Nucleus accumbens (tissue), 56 donors: ENCODE measurements at regions not wholly inside any gene's neighbourhood (a gene's known extent, or its start where the extent isn't known, plus 50 kb on each side); places are given as distances from the start of the nearest gene placed in this dataset.
"Not testable (repeated sequence)": the region's sequence is repeated elsewhere in the genome, so short reads cannot be mapped to it uniquely, and the experiment has no call there.

Source experiments
- DNase-seq, 56 donors: peaks; one replicate each; lab custom pipeline; 2025; lab: John Stamatoyannopoulos, UW

GRCh38 chr9:100639854-100640253 lies 62.0 kb downstream of the CAVIN4 start:
- DNase-seq = no peak

GRCh38 chr9:100640447-100641050 lies 62.7 kb downstream of the CAVIN4 start:
- no peak for DNase-seq

GRCh38 chr9:100641166-100641565 lies 63.3 kb downstream of the CAVIN4 start:
- no peak for DNase-seq

GRCh38 chr9:100652850-100653249 lies 75.0 kb downstream of the CAVIN4 start:
- DNase-seq = peak in 21 of 56 donors; percentile 0 to 57 (median 19)

GRCh38 chr9:100653643-100654334 lies 75.9 kb downstream of the CAVIN4 start:
- DNase-seq = no peak

- DNase-seq = not testable (repeated sequence)
Observed at GRCh38 chr9:100656851-100657250, 79.0 kb downstream of the CAVIN4 start.

GRCh38 chr9:100661668-100662067 lies 83.8 kb downstream of the CAVIN4 start:
- no peak for DNase-seq

GRCh38 chr9:100662122-100662521 lies 84.2 kb downstream of the CAVIN4 start:
- peak in 1 of 56 donors; percentile 4 for DNase-seq

GRCh38 chr9:100667448-100667847 lies 89.6 kb downstream of the CAVIN4 start:
- no peak for DNase-seq

GRCh38 chr9:100668024-100668423 lies 90.1 kb downstream of the CAVIN4 start:
- no peak for DNase-seq

GRCh38 chr9:100669968-100670367 lies 92.1 kb downstream of the CAVIN4 start:
- no peak for DNase-seq

GRCh38 chr9:100670719-100671118 lies 92.8 kb downstream of the CAVIN4 start:
- DNase-seq = no peak

- DNase-seq = no peak
Observed at GRCh38 chr9:100671898-100672297, 94.0 kb downstream of the CAVIN4 start.

GRCh38 chr9:100673249-100673648 lies 95.4 kb downstream of the CAVIN4 start:
- no peak for DNase-seq

GRCh38 chr9:100674419-100675122 lies 96.7 kb downstream of the CAVIN4 start:
- no peak for DNase-seq

- peak in 3 of 56 donors; percentile 22 to 45 (median 27) for DNase-seq
Observed at GRCh38 chr9:100679834-100680233, 102.0 kb downstream of the CAVIN4 start.

GRCh38 chr9:100686420-100686819 lies 108.5 kb downstream of the CAVIN4 start:
- DNase-seq = no peak

- no peak for DNase-seq
Observed at GRCh38 chr9:100689635-100690034, 111.8 kb downstream of the CAVIN4 start.

- DNase-seq = no peak
Observed at GRCh38 chr9:100690438-100690837, 112.6 kb downstream of the CAVIN4 start.

GRCh38 chr9:100697339-100697738 lies 119.5 kb downstream of the CAVIN4 start:
- DNase-seq = no peak

- no peak for DNase-seq
Observed at GRCh38 chr9:100698945-100699344, 121.1 kb downstream of the CAVIN4 start.

- no peak for DNase-seq
Observed at GRCh38 chr9:100699668-100700067, 121.8 kb downstream of the CAVIN4 start.
